ENCODE measurements at regions not wholly inside any gene's neighbourhood (a gene's known extent, or its start where the extent isn't known, plus 50 kb on each side); places are given as distances from the start of the nearest gene placed in this dataset.

DNA sequence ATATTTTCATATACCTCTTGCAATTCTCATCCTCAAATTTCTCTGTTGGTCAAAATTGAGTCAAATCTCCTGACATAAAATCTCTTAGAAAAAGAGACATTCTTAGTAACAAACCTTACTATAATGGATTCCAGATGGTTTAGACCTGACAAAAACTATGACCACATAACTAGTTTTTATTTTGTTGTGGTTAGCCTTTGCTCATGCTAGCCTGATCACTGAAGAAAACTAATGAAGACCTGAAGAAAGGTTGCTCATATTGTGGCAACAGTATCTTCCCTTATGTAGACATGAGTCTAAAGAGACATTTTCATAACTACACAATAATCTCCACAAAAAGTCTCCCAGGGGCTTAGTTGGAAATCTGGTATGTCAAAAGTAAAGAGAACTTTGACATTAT lies 274.1 kb upstream of the TMEM161B start:
- TF ChIP-seq POLR2A (IDR thresholded peaks at IDR 0.05) = no peak
- TF ChIP-seq, protein P1, sequence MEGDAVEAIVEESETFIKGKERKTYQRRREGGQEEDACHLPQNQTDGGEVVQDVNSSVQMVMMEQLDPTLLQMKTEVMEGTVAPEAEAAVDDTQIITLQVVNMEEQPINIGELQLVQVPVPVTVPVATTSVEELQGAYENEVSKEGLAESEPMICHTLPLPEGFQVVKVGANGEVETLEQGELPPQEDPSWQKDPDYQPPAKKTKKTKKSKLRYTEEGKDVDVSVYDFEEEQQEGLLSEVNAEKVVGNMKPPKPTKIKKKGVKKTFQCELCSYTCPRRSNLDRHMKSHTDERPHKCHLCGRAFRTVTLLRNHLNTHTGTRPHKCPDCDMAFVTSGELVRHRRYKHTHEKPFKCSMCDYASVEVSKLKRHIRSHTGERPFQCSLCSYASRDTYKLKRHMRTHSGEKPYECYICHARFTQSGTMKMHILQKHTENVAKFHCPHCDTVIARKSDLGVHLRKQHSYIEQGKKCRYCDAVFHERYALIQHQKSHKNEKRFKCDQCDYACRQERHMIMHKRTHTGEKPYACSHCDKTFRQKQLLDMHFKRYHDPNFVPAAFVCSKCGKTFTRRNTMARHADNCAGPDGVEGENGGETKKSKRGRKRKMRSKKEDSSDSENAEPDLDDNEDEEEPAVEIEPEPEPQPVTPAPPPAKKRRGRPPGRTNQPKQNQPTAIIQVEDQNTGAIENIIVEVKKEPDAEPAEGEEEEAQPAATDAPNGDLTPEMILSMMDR (IDR thresholded peaks at IDR 0.05) = no peak
- DNase-seq = no peak

DNA sequence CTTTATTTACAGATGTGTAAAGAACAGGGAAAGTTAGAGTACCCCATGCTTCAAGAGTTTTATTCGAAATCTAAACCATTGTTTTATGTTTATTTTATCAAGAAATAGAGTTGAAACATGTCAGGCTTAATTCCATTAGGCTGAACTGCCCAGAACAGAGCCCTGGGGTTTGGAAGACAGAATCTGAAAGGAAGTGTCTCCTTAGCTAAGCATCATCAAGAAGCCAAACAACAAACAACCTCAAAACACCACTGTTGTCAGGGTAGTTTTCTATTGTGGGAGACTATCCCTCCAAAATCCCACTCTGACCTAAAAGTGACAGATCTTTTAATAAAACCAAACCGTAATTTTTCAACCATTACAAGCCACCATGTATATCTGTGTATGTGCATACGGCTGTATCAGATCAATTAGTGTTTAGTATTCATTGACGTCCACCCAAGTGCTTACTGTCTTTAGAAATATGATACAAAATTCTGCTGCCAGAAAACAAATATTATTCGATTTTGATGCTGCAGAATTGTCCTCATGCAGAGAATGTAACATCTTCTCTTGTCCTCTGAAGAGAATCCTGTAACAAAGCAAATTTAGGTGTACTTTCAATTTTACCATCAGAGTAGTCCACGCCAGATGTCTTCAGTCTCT lies 271.9 kb upstream of the TMEM161B start:
- H3K9me3 ChIP-seq = no peaks in the 10 kb centered on the region
- no peak for DNase-seq
- H3K27ac ChIP-seq = no peak overlapping the region
- no peaks in the 10 kb centered on the region for H3K27me3 ChIP-seq
- no peaks in the 10 kb centered on the region for H3K36me3 ChIP-seq
- no peaks in the 10 kb centered on the region for H3K4me1 ChIP-seq
- no peak overlapping the region for H3K4me3 ChIP-seq
- TF ChIP-seq, protein P1 (IDR thresholded peaks at IDR 0.05) = no peak
- TF ChIP-seq POLR2A (IDR thresholded peaks at IDR 0.05) = no peak

More for the DNA sequence above, 274.1 kb upstream of the TMEM161B start:
- Histone ChIP-seq H3K9me3 (no peaks in the 10 kb centered on the region), H3K36me3 (no peaks in the 10 kb centered on the region), H3K4me1 (no peaks in the 10 kb centered on the region), H3K27ac (no peak overlapping the region), H3K4me3 (no peak overlapping the region), H3K27me3 (no peaks in the 10 kb centered on the region)

DNA sequence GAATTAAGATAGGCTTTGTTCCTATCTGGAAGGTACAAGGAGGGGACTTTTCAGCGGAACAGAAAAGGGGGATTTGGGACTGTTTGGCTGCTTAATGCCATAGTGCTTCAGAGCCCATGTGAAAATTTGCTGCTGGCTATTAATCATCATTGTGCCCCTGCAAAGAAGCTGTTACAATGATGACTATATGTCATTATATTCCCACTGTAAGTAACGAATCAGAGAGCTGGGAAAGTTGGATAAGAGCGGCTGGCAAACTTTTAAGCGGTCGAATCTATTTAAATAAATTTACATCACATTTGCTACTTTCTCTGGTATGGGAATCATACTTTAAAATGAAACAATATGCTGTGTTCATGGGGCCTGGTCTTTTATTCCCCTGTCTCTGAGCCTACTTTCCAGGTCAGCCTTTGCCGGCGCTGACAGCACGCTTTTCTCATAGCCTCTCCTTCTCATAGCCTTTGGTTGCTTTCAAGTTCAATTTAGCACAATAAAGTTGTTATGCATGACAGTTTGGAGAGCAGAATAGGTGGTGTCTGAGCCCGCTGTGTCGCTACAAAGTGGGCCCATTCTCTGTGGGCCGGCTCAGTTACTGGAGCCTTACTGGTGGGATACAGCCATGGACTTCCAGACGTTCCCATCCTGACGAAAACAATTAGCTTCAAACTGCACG lies 271.2 kb upstream of the TMEM161B start:
- Histone ChIP-seq H3K4me1 (no peaks in the 10 kb centered on the region), H3K36me3 (no peaks in the 10 kb centered on the region), H3K9me3 (no peaks in the 10 kb centered on the region), H3K27ac (no peak overlapping the region), H3K27me3 (no peaks in the 10 kb centered on the region), H3K4me3 (no peak overlapping the region)
- no peak for TF ChIP-seq POLR2A (IDR thresholded peaks at IDR 0.05)
- TF ChIP-seq, protein P1 (IDR thresholded peaks at IDR 0.05) = no peak
- no peak for DNase-seq

DNA sequence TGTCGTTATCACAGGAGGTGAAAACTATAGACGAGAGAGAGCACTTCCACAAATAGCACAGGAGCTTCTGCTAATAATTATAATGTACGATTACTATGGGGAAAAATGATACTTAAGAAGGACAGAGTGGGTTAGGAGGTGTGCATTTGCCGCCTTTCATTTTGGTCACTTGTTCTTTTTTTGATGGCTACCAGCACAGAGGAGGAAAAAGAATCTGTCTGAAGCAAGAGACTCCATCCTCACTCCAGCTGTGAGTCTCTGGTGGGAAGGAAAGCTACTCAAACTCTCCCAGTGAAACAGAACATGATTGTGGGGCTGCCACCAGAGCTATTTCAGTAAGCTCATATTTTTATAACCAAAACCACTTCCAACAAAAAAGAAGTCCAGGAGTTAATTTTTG lies 270.4 kb upstream of the TMEM161B start:
- Histone ChIP-seq H3K27ac (no peak overlapping the region), H3K4me3 (no peak overlapping the region), H3K4me1 (no peaks in the 10 kb centered on the region), H3K36me3 (no peaks in the 10 kb centered on the region), H3K27me3 (no peaks in the 10 kb centered on the region), H3K9me3 (no peaks in the 10 kb centered on the region)
- no peak for TF ChIP-seq POLR2A (IDR thresholded peaks at IDR 0.05)
- TF ChIP-seq, protein P1 (IDR thresholded peaks at IDR 0.05) = no peak
- DNase-seq = no peak

DNA sequence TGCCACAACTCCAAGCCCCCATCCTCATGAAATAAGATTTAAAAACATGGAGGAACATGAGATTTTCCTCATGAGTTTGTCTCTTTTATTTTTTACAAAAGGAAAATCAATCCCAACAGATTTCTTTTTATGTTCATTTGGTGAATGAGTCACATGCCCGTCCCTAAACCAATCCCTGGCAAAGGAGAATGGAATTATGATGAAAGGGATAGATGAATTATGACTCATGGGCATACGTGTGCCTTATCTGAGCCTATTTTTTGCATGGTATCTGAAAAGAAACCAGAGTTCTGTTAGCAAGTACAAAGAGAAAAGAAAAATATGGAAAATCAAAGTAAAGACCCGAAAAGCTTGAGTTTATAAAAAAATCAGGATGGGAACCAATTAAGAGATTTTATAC lies 267.5 kb upstream of the TMEM161B start:
- Histone ChIP-seq H3K27ac (no peak overlapping the region), H3K9me3 (no peaks in the 10 kb centered on the region), H3K27me3 (no peaks in the 10 kb centered on the region), H3K4me1 (no peaks in the 10 kb centered on the region), H3K36me3 (no peaks in the 10 kb centered on the region), H3K4me3 (no peak overlapping the region)
- no peak for DNase-seq
- no peak for TF ChIP-seq POLR2A (IDR thresholded peaks at IDR 0.05)
- TF ChIP-seq, protein P1 (IDR thresholded peaks at IDR 0.05) = no peak
